Activated gamma-delta T cell treated with anti-CD3 and anti-CD28 coated beads, Interleukin-2, amount 50 U/mL, for 16 hours (primary cell): ENCODE measurements at regions not wholly inside any gene's neighbourhood (a gene's known extent, or its start where the extent isn't known, plus 50 kb on each side); places are given as distances from the start of the nearest gene placed in this dataset.
"Not testable (repeated sequence)": the region's sequence is repeated elsewhere in the genome, so short reads cannot be mapped to it uniquely, and the experiment has no call there.

ENCODE experiments used
- DNase-seq: peaks from one replicate; pipeline ENCODE4 v3.0.0-alpha.2; 2020; ENCODE audit warnings: low read depth

DNA sequence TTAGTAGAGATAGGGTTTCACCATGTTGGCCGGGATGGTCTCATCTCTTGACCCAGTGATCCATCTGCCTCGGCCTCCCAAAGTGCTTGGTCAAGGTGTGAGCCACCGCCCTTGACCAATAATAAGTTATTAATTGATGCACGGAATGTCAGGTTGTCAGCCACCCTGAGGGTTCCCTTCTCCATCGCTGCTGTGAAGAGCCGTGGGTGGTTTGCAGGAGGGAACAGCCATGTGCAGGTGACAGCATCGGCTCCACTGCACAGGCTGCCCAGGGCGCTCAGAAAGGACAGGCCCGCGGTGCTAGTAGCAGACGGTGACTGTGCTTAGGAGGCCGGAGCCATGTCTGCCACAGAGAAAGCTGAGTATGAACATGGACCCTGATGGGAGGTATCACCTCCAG is 814.0 kb downstream of the BRD1 start:
- no peak for DNase-seq

DNA sequence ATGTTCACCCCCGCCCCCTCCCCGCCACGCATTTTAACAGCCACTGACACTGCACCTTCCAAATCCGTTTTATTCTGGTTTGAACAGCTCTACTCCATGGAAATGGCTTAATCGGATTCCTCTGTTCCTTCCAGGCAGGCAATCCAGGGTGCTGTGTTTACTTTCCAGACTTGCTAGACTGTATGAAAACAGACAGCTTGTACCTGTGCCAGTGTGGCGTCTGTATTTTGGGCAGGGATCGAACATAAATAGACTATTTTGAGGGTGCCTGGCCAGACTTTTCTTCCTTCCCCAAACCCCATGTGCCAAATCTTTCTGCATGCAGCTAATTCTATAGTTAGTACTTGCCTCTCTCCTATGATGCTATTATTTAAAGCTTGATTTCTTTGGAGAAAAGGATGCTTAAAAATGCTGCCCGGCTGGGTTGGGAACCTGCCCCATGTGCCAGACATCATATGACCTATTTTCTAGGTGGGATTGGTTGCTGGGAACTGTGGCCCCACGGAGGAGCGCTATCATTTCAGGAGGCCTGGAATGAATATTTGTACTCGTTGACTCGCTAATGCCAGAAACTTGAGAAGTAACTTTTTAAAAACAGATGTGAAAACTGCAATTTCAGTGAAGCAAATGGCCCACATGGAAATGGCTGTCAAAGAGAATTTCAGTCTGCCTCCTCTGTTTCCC is 814.8 kb downstream of the BRD1 start:
- DNase-seq = no peak

DNA sequence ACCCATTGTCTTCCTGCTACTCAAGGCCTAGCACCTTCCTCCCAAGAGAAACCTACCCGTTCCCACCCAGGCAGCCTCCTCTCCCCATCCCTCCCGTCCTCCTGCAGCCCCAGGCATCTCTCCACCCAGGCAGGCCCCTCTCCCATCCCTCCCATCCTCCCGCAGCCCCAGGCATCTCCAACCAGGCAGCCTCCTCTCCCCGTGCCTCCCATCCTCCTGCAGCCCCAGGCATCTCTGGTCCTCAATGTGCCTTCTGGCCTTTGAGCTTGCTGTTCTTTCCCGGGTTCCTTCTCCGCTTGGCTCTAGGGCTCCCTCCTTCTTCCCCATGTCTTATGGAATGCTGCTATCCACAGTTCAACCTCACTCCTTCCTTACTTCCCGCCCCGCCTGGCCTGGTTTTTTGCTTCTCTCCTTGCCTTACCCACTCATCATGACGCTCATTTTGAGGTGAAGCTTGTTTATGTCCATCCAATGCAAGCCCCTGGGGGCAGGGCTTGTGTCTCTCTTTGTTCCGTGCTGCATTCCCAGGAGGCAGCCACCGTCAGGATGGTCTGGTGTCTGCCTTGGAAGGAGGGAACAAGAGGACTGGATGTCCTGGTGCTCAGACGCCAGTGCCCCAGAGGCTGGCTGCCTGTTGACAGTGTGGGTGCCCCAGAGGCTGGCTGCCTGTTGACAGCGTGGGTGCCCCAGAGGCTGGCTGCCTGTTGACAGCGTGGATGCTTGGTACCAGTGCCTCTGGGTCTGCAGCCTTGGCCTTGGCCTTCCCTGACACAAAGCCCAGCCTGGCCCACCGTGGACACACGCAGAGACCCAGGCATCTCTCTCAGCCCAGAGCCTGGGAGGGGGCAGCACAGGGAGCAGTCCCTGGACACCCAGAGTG is 815.7 kb downstream of the BRD1 start:
- DNase-seq = no peak

DNA sequence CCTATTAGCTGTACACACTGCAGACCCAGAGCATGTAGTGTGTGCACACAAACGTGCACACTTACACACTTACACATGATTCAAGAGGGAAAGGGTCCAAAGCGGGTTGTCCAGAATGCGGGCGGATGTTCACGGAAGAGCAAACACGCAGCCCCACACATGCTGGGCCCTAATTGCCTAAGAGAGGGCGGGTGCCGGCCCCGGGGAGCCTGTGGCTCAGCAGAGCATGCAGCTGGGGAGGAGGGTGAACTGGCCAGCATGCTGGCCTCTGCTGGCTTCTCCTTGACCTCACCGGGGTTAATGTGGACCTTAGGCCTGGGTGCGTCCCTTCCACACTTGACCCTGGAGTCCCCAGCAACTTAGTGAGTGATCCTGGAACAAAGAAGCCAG is 816.3 kb downstream of the BRD1 start:
- no peak for DNase-seq

DNA sequence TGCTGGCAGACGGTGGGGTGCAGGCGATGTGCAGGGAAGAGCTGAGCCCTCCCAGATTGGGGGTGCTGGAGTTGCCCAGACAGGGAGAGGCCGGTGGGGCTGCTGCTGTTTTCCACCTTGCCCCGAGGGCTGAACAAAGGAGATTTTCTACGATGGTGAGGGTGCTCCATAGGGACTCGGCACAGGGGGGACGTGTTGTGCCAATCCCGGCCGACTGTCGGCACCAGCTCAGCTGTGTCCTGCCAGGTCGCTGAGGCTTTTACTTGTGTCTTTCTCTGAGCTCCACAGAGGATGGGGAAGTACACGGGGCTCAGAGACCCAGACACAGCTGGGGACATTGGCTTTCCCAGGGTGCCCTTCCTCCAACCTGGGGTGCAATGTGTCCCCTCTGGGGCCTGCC is 816.8 kb downstream of the BRD1 start:
- DNase-seq = no peak

DNA sequence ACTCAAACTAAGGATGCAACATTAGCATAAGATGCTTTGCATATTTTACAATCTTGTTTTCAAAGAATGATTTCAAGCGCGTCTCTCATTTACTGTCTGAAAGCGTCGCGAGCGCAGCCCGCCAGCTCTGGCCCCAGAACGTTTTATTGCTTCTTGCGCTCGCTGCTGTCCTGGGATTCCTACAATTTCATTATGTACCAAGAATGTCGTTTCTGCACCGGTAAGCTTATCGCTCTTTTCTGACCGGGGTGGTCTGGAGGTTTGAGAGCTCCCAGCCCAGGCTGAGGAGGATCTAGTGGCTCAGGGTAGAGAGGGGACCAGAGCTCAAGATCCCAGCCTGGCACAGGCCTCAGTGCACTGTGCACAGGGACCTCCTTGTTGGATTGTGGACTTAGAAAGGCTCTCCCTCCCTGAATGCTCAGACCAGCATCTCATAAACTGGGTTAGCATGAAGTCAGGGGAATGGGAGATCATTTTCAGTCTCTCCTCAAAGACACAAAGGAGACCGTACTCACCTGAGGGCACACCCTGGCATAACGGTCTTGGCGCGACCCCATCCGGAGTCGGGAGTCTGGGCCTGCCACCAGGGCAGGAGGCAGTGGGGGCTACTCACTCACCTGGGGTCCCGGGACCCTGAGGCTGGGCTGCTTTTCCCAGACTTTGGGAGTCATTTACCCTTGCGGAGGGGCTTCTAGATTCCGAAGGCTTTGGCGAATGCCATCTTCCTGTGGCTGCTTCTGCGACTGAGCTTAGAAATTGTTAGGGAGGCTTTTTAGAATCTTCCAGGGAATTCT is 817.4 kb downstream of the BRD1 start:
- DNase-seq = no peak

DNA sequence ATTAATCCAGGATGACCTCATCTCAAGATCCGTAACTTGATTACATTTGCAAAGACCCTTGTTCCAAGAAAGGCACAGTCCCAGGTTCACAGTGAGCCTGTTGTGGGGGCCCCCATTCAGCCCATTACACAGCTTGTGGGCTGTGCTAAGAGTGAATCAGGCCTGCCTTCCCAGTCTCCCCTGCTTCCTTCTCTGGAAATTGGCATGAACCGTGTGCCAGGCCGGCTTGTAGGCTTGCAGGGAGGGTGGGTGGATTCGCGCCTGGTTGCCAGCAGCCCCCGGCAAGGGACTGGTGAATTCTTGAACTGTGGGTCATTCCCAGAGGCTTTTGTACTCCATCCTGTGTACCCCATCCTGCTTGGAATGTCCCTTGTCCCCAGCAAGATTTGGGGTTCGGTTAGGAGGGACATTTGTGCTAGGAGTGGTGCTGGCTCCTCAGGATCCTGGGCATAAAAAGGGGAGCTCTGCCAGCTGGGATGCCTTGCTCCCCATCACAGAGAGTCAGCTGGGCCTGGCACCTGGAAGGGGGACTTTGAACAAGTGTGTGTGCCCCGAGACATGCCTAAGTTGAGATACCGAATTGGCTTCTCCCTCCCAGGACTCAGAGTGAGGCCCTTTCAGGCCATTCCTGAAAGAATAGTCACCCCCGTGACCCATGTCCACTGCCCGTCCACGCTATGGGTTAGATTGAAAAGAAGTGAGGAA is 818.2 kb downstream of the BRD1 start:
- no peak for DNase-seq

DNA sequence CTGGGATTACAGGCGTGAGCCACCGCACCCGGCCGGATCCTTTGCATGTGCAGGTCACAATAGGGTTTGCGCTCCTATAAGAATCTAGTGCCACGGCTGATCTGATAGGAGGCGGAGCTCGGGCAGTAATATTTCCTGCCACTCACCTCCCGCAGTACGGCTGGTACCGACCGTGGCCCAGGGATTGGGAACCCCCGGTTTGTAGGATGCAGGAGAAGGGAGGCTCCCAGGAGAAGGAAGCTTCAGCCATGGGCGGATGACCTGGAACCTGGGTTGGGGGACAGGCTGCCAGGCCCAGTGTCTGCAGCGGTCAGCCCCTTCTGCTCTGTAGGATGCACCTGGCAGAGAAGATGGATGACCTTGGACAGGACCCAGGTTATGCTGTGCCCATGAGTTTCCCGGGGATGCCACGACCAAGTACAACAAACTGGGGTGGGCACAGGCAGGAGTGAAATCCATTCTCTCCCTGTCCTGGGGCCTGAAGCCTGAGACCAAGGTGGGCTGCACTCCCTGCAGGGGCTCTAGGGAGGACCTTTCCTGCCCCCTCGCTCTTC is 818.9 kb downstream of the BRD1 start:
- no peak for DNase-seq

DNA sequence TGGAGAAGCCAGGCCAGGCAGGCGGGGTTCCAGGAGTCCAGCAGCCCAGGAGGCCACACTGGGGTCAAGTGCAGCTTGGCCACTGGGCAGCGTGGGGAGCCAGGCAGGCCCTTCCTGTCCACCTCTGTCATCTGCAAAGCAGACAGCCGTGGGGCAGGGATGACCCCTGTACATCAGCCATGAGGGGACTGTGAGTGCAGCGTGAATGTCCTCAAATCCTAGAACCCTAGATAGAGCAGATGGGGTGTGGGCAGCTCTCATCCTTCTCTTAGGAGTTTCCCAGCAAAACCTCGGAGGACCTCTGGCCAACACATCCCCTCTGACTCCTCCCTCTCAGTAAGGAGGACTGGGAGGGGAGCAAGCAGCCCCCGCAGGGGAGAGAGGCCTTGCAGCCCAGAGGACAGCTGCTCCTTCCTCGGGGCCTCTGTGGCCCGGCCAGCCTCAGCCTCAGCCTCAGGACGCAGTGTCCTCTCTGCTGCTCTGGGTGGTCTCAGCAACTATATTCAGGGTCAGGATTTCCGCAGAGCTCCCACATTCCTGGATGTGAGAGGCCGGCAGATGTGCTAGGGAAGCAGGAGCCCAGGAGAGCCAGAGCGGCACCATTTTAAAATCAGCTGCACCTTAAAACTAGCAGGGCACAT is 820.5 kb downstream of the BRD1 start:
- DNase-seq = no peak

DNA sequence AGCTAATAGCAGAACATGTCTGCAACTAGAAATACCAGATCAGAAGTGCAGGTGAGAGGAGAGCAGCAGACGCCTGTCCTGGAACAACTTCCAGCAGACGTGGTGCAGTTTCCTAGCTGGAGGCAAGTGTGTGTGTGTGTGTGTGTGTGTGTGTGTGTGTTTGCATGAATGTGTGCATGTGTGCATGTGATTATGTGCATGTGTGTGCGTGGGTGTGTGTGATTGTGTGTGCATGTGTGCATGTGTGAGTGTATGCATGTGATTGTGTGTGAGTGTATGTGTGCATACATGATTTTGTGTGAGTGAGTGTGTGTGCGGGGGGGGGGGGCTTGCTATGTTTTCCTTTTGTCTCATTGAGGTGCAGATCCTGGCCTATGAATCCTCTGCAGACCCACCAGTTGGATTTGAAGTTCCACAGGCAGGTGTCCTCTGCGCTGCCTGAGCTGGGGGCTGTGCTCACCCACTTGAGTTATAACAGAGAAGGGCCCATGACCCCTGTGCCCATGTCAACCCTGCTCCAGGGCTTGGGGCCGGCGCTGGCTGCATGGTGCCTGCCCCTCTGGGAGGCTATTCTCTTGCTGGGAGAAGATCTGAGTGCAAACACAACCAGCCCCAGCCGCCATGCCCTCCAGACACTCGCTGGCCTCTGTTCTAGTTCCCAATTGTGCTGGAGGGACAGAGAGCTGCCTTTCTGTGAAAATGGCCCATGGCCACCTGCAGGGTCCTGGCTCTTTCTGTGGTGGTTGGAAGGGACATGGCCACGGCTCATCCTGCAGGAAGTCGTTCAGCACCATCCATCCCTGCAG is 821.3 kb downstream of the BRD1 start:
- DNase-seq = no peak

DNA sequence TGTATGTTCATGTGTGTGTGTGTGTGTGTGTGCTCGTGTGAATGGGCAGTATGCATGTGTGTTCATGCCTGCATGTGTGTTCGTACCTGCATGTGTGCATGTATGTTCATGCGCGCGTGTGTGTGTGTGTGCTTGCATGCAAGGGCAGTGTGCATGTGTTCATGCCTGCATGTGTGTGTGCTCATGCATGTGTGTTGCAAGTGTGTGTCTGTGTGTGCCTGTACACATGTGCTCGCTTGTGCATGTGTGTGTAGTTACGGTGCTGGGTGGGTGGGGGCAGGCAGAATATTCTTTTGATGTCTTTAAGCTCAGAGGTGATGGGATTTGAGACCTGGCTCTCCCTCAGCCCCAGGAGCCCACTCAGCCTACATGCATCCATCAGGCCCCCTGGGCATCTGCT is 822.1 kb downstream of the BRD1 start:
- no peak for DNase-seq

DNA sequence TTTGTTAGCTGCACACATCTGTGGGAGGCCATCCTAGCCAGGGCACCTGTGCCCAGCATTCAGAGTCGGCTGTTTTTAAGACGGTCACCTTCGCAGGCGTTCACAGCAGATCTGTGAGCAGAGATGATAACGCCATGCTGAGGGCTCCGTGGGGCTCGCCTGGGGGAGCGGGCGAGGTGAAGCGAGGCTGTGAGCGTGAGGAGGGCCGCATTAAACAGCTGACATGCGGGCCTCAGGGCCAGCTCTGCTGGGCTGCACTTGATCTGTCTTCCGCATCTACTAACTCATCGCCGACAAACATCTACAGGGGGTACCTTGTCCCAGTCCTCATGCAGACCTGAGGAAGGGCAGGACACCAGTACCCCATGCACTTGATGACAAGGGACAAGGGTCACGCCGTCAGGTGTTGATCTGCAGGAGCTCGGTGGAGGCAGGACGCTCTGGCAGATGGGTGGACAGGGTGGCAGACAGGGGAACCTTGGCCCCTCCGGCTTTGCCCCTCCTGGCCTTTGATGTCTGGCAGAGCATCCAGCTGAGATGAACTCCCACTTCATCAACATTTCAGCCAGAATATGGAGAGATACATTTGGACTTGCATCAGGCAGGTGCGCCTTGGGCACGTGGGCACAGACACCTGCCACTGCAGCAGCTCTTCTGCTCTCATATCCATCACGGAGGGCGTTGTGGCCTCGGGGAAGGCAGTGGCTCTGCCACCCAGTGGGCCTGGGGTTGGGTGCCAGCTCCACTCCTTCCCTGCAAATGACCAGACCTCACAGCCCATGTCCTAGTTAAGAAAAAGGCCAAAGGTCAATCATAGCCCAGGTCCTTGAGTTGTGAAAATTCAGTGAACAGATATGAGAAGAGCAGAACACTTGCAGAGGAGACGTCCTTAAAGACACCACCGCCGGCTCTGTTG is 822.9 kb downstream of the BRD1 start:
- no peak for DNase-seq

DNA sequence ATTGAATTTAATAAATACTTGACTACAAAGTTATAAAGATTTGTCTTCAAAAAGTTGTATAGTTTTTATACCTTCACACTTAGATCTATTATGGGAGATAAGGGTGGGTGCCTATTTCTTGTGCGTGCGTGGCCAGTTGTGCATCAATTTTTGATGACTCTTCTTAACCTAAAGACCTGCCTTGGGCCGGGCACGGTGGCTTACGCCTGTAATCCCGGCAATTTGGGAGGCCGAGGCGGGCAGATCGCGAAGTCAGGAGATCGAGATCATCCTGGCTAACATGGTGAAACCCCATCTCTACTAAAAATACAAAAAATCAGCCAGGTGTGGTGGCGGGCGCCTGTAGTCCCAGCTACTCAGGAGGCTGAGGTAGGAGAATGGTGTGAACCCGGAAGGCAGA is 830.1 kb downstream of the BRD1 start:
- not testable (repeated sequence) for DNase-seq

DNA sequence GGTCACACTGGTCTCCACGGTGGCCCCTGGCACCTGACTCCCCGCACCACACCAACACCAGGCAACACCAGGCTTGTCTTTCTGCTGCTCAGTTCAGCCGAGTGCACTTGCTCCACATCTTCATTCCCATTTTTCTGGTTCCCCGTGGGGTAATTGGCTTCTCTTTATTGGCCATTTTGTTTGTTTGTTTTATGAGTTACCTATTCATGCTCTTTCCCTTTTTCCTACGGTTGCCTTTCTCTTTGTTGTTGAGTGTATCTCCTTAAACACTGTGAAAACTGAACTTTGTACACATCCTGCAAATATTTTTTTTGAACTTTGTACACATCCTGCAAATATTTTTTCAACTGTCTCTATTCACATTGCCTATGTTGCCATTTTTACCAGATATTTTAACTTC is 834.0 kb downstream of the BRD1 start:
- no peak for DNase-seq

DNA sequence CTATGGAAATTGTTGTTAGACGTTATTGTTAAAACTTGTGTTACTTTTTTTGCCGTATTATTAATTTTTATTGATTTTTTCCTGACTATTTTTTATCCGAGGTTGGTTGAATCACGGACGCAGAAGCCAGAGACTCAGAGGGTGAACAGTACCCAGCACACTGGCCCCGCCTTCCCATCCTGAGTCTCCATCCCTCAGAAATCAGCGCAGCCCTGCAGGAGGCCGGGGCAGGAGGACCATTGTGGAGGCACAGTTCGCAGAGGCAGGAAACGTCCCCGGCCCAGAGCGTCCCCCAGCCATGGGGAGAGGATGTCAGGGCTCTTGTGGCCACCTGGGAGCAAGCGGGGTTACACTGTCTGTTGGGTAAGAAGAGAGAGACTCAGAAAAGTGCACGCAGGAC is 843.0 kb downstream of the BRD1 start:
- DNase-seq = no peak

DNA sequence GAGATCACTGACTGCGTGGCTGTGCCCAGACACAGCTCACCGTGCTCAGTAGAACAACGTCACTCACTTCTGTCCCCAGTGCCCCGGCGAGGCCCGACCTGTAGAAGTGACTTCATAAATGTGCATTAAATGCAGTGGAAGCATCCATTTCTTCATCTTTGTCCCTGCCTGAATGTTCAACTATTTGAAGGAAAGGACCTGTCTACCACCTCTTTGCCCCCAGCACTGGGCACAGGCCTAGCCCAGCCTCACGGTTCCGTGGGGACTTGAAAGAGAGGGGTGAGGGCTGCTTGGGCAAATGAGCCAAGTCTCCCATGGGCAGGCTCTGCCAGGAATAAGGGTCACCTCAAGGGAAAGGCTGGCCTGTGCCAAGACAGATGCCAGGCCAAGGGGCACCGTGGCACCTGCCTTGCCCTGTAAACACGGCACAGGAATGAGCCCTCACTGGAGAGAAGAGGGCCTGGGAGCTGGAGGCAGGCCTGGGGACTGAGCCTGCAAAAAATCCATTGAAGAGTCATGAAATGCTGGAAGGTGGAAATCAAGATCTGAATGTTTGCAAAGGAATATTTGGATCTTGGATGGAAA is 845.3 kb downstream of the BRD1 start:
- DNase-seq = no peak

DNA sequence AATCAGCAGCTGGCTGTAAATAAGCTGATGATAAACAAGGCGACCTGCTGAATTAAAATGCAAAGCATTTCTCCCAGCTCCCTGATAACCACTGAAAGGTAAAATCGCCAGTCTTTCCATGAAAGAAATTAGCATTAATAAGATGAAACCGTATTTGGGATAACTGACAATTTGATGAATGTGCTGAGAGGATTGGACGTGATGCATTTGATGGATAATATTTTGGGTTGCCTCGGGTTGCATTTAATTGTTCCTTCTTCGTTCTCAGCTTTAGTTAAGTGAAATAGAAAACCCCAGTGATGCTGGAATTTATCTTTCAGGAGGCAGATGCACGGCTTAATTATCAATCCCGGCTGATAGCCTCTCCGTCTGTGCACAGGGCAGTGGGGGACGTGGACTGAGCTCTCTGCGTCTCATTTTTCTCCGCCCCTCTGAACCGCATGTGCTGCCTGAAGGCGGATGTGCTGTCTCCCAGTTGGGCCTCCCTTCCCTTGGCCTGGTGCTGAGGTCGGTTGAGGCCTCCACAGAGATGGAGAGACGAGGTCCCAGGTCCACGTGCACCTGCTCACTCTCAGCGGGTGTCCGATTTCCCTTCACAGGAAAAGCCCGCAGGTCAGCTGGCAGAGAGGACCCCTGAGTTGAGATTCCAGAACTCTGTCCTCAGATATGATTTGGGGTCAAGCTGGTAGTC is 846.2 kb downstream of the BRD1 start:
- no peak for DNase-seq

DNA sequence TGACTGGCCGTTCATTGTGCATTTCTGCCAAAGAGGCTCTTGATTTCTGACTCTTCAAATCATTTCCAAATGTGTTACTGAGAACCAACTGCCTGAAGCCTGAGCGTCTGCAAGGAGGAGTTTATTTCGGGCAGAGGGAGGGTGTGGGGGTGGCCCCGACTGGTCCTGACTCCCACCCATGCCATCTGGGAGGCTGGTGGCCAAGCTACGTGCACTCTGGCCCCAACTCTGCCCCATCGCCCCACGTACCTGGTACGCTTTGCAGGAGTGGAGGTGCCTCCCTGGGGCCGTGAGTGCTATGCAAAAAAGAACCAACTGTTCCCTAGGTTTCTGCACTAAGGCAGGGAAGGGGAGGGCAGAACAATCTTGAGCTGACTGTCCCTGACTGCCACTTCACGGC is 846.8 kb downstream of the BRD1 start:
- no peak for DNase-seq
